ENCODE measurements at regions not wholly inside any gene's neighbourhood (a gene's known extent, or its start where the extent isn't known, plus 50 kb on each side); places are given as distances from the start of the nearest gene placed in this dataset.

DNA sequence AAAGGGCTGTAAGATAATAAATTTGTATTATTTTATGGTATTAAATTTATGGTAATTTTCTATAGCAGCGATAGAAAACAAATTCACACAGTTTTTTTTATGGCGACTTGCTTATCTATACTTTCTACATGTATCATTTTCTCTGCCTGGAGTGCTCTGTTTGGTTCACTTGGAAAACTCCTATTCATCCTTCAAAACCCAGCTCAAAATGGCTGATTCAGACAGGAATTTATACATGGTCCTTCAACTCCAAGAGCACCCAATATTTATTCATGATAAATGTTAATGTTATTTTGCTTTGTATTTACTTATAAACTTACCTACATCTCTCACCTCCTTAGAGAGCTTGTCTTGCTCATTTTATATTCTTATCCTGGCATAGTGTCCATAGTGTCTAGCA, 55.6 kb upstream of the SSX2IP start:
- DNase-seq (no peak), ATAC-seq (no peak)
- TF ChIP-seq, protein P1, sequence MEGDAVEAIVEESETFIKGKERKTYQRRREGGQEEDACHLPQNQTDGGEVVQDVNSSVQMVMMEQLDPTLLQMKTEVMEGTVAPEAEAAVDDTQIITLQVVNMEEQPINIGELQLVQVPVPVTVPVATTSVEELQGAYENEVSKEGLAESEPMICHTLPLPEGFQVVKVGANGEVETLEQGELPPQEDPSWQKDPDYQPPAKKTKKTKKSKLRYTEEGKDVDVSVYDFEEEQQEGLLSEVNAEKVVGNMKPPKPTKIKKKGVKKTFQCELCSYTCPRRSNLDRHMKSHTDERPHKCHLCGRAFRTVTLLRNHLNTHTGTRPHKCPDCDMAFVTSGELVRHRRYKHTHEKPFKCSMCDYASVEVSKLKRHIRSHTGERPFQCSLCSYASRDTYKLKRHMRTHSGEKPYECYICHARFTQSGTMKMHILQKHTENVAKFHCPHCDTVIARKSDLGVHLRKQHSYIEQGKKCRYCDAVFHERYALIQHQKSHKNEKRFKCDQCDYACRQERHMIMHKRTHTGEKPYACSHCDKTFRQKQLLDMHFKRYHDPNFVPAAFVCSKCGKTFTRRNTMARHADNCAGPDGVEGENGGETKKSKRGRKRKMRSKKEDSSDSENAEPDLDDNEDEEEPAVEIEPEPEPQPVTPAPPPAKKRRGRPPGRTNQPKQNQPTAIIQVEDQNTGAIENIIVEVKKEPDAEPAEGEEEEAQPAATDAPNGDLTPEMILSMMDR (IDR thresholded peaks at IDR 0.05), result no peak
- WGBS, 3 donors, result 96 to 97% (median 97%) methylated on average over 2 of the region's 2 CpGs
- no peaks in the 10 kb centered on the region for H3K9me3 ChIP-seq
- H3K36me3 ChIP-seq (ENCODE audit: insufficient read depth in 1 of 2, low read depth in 1 of 2), result no peaks in the 10 kb centered on the region
- H3K27ac ChIP-seq, result no peak overlapping the region
- H3K27me3 ChIP-seq (ENCODE audit: insufficient read depth in 3 of 3, low read length in 2 of 3), result peaks cover 0 to 1% (median 0%) of the 10 kb centered on the region in 3 donors
- H3K4me1 ChIP-seq, result no peaks in the 10 kb centered on the region
- no peak overlapping the region for H3K4me3 ChIP-seq
- intact Hi-C loops (cut with DNase I), result no loop called here

DNA sequence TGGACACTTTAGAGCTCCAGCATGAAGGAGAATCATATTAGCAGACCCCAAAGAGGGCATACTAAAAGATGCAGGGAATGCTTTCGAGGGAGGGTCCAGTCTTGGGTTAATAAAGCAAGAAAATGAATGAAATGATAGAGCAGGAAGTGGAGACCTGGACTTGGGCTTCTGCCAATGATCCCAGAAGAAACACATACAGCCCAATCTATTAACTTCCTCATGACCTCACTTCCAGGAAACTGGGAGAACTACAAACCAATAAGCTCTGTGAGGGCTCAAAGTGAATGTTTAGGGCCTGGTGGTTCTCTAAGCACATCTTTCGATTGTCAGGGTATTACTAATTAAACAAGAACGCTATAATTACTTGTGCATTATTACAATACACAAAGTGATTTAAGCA, 53.6 kb upstream of the SSX2IP start:
- ATAC-seq (no peak), DNase-seq (no peak)
- Histone ChIP-seq H3K4me3 (no peak overlapping the region), H3K9me3 (no peaks in the 10 kb centered on the region), H3K27ac (no peak overlapping the region), H3K36me3 (ENCODE audit: insufficient read depth in 1 of 2, low read depth in 1 of 2) (no peaks in the 10 kb centered on the region), H3K27me3 (ENCODE audit: insufficient read depth in 3 of 3, low read length in 2 of 3) (no peaks in the 10 kb centered on the region), H3K4me1 (no peaks in the 10 kb centered on the region)
- TF ChIP-seq, protein P1 (IDR thresholded peaks at IDR 0.05), result no peak
- intact Hi-C loops (cut with DNase I), result no loop called here
- 87 to 93% (median 87%) methylated on average over 3 of the region's 3 CpGs for WGBS, 3 donors

DNA sequence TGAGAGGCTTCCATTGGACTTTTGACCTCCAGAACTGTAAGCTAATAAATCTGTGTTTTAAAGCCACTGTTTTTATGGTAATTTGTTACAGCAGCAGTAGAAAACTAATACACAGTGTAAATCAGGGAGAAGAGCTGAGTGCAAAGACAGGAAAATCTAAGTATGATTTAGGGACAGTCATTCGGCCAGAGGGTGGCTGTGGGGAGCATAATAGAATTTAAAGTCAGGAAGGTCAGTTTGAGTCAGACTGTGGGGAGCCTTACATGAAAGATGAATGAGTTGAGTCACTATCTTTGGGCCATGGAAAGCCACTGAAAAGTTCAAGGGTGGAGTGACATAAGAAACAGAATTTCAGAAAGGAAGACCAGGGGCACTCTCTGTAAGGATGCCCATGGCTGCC, 52.4 kb upstream of the SSX2IP start:
- no peak overlapping the region for H3K27ac ChIP-seq
- no peaks in the 10 kb centered on the region for H3K4me1 ChIP-seq
- no peak overlapping the region for H3K4me3 ChIP-seq
- TF ChIP-seq, protein P1 (IDR thresholded peaks at IDR 0.05), result no peak
- ATAC-seq, result no peak
- no peak for DNase-seq
- no peaks in the 10 kb centered on the region for H3K36me3 ChIP-seq (ENCODE audit: insufficient read depth in 1 of 2, low read depth in 1 of 2)
- intact Hi-C loops (cut with DNase I), result no loop called here
- 63 to 74% (median 74%) methylated on average over 1 of the region's 1 CpG for WGBS, 3 donors
- no peaks in the 10 kb centered on the region for H3K27me3 ChIP-seq (ENCODE audit: insufficient read depth in 3 of 3, low read length in 2 of 3)
- H3K9me3 ChIP-seq, result no peaks in the 10 kb centered on the region

DNA sequence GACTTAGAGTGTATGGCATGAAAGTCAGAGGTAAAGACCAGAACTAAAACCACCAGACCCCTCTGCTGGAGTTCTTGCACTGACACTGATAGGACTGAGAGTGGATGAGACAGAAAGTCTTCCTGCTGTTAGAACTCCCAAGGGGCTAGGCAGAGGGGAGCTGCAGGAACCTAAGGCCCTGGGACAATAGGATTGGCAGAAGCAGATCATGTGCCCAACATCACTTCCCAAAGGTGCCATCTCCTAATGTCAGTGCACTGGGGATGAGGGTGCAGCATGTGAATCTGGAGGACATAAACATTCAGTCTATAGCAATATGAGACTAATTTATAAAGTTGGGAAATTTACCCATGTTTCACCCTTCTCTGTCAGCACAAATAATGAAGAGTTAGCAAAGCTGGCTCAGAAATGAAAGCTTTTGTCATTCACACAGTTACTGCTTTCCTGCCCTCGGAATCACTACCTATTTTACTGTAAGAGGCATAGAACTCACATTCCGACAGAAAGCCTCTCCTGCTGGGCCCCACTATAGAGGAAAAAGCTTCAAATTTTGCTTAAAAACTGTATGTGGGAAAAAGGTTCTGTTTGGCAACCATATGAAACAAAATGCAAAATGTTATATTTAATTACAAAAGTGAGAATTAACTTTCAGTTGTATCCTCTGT, 49.9 kb upstream of the SSX2IP start:
- H3K27me3 ChIP-seq (ENCODE audit: insufficient read depth in 3 of 3, low read length in 2 of 3), result peaks cover 0 to 4% (median 0%) of the 10 kb centered on the region in 3 donors
- intact Hi-C loops (cut with DNase I), result no loop called here
- H3K27ac ChIP-seq, result no peak overlapping the region
- no peaks in the 10 kb centered on the region for H3K9me3 ChIP-seq
- H3K4me3 ChIP-seq, result no peak overlapping the region
- WGBS, 3 donors, result 68 to 82% (median 82%) methylated on average over 2 of the region's 2 CpGs
- no peaks in the 10 kb centered on the region for H3K36me3 ChIP-seq (ENCODE audit: insufficient read depth in 1 of 2, low read depth in 1 of 2)
- no peak for ATAC-seq
- DNase-seq, result no peak
- TF ChIP-seq, protein P1 (IDR thresholded peaks at IDR 0.05), result no peak
- H3K4me1 ChIP-seq, result no peaks in the 10 kb centered on the region

Data from psoas muscle (tissue), 7 donors.